GM12878 (cell line): ENCODE measurements at regions not wholly inside any gene's neighbourhood (a gene's known extent, or its start where the extent isn't known, plus 50 kb on each side); places are given as distances from the start of the nearest gene placed in this dataset.
"Not testable (repeated sequence)": the region's sequence is repeated elsewhere in the genome, so short reads cannot be mapped to it uniquely, and the experiment has no call there.

ENCODE experiments used
- ATAC-seq: fragments of 200-7000 bp; cut with Tn5 transposase; 3 replicates; pipeline ENCODE4 v1.9.1; 2020; ENCODE audit warnings: mild to moderate bottlenecking, moderate library complexity
- BruUV-seq: library from RNA; stranded (reverse); fragments of 400-500 nt; replicated peaks from 2 replicates; lab custom pipeline; 2021; lab: Mats Ljungman, UMichigan
- CTCF ChIA-PET: fragments of 300-600 bp; sonication (Branson Sonifier 250); formaldehyde crosslinking; extraction: SDS; loops from one replicate; lab custom pipeline; 2021; ENCODE audit warnings: inconsistent platforms; lab: Yijun Ruan, JAX
- POLR2A ChIA-PET: fragments of 350-600 bp; formaldehyde crosslinking; extraction: SDS; loops from one replicate; lab custom pipeline; 2021; ENCODE audit warnings: inconsistent platforms; lab: Charles Lee
- RAD21 ChIA-PET: fragments of 300-600 bp; sonication (Branson Sonifier 250); formaldehyde crosslinking; loops from one replicate; lab custom pipeline; 2023; ENCODE audit warnings: antibody characterized with exemption; ENCODE audit not compliant: unreplicated experiment; lab: Charles Lee
- SMC1A ChIA-PET: fragments of 300-600 bp; sonication (Branson Sonifier 250); formaldehyde crosslinking; loops from one replicate; lab custom pipeline; 2023; ENCODE audit not compliant: unreplicated experiment, uncharacterized antibody; lab: Charles Lee
- DNase-seq: peaks from one replicate; pipeline ENCODE4 v3.0.0-alpha.2; 2011; ENCODE audit warnings: low read depth, low spot score
- FAIRE-seq: peaks from 3 replicates; lab custom pipeline; 2011; peaks lifted over from hg19 to GRCh38; lab: Jason Lieb, UNC
- H2AFZ ChIP-seq: 2 replicates; pipeline ENCODE4 v1.6.0; 2011; ENCODE audit warnings: low read depth, low read length, control low read depth; ENCODE audit not compliant: control insufficient read depth
- H3K27ac ChIP-seq: 2 replicates; pipeline ENCODE4 v1.5.1; 2011; ENCODE audit warnings: control low read depth; ENCODE audit not compliant: control insufficient read depth, insufficient read depth
- H3K27me3 ChIP-seq, 2 experiments: replicated peaks in 1 of 2; 2 replicates each; pipeline versions ENCODE4 v1.6.0 to v1.6.1; 2011; ENCODE audit warnings: low read length in 1 of 2; ENCODE audit not compliant: control insufficient read depth in 2 of 2, insufficient read depth in 2 of 2
- H3K36me3 ChIP-seq, 2 experiments: 2 replicates each; pipeline ENCODE4 v1.5.1; 2011; ENCODE audit warnings: low read length in 1 of 2; ENCODE audit not compliant: control insufficient read depth in 2 of 2, insufficient read depth in 2 of 2
- H3K4me1 ChIP-seq: 2 replicates; pipeline ENCODE4 v1.6.1; 2011; ENCODE audit warnings: mild to moderate bottlenecking, low read length, moderate library complexity, mixed read lengths; ENCODE audit not compliant: control insufficient read depth, insufficient read depth
- H3K4me2 ChIP-seq: 2 replicates; pipeline ENCODE4 v1.6.0; 2011; ENCODE audit warnings: control low read depth; ENCODE audit not compliant: control insufficient read depth, insufficient read depth
- H3K4me3 ChIP-seq: fragments of 200-600 bp; sonication (generic); 2 replicates; pipeline ENCODE4 v1.5.1; 2016
- H3K79me2 ChIP-seq: 2 replicates; pipeline ENCODE4 v1.6.0; 2011; ENCODE audit warnings: low read length; ENCODE audit not compliant: control insufficient read depth, insufficient read depth
- H3K9ac ChIP-seq: 2 replicates; pipeline ENCODE4 v1.8.0; 2011; ENCODE audit warnings: low read length, control low read depth, mixed read lengths; ENCODE audit not compliant: control insufficient read depth, insufficient read depth
- H3K9me3 ChIP-seq: replicated peaks from 3 replicates; pipeline ENCODE4 v1.5.1; 2011; ENCODE audit warnings: mild to moderate bottlenecking, low read length; ENCODE audit not compliant: control insufficient read depth, insufficient read depth
- H4K20me1 ChIP-seq: 2 replicates; pipeline ENCODE4 v1.6.0; 2011; ENCODE audit not compliant: control insufficient read depth, insufficient read depth
- ATF3 ChIP-seq: IDR thresholded peaks from 2 replicates; pipeline ENCODE4 v1.6.1; 2011; ENCODE audit warnings: low read depth, mild to moderate bottlenecking, low read length, moderate library complexity, borderline replicate concordance; ENCODE audit errors: extremely low read depth
- BHLHE40 ChIP-seq, 2 experiments: fragments of 450-650 bp in 1 of 2; IDR thresholded peaks; 2 replicates each; pipeline ENCODE4 v1.6.1; 2011 to 2017; ENCODE audit warnings: low read depth in 2 of 2, borderline replicate concordance in 1 of 2, improper control_type of control experiment in 1 of 2, low read length in 1 of 2, mild to moderate bottlenecking in 1 of 2
- CBX3 ChIP-seq: fragments of 200-600 bp; sonication (generic); IDR thresholded peaks from 2 replicates; pipeline ENCODE4 v1.6.1; 2016; ENCODE audit warnings: low read depth, borderline replicate concordance
- ETV6 ChIP-seq, 2 experiments: fragments of 450-650 bp in 1 of 2; IDR thresholded peaks in 1 of 2; conservative IDR thresholded peaks in 1 of 2; 2 replicates each; pipeline ENCODE4 v1.6.1; 2014; ENCODE audit warnings: antibody characterized with exemption in 1 of 2, borderline replicate concordance in 1 of 2, low read depth in 1 of 2, mild to moderate bottlenecking in 1 of 2, moderate library complexity in 1 of 2
- MYB ChIP-seq: fragments of 150-350 bp; IDR thresholded peaks from 2 replicates; pipeline ENCODE4 v1.6.1; 2014; ENCODE audit warnings: mild to moderate bottlenecking, low read depth, low read length, borderline replicate concordance
- RUNX3 ChIP-seq: IDR thresholded peaks from 2 replicates; pipeline ENCODE4 v1.6.1; 2012; ENCODE audit warnings: low read length, inconsistent platforms
- WGBS: methylation state at CpG from one replicate; pipeline ENCODE4 v1.1.6; 2016; ENCODE audit warnings: low lambda C conversion rate; ENCODE audit not compliant: insufficient replicate concordance, insufficient coverage; ENCODE audit errors: missing lambda C conversion rate; 5-methylcytosine and 5-hydroxymethylcytosine counted together
- in situ Hi-C: fragments of 300-500 bp; cut with MboI; formaldehyde crosslinking; loops from 9 replicates; pipeline ENCODE4 v1.14.3; 2018; ENCODE audit warnings: mixed read lengths
- intact Hi-C: fragments of 100-400 bp; cut with micrococcal nuclease; formaldehyde crosslinking; loops from one replicate; pipeline ENCODE4 v1.14.2; 2022; ENCODE audit not compliant: unreplicated experiment

GRCh38 chr10:33853221-33853620 is 518.8 kb upstream of the NRP1 start:
- POLR2A ChIA-PET, H3K9me3 ChIP-seq, BruUV-seq, H3K9ac ChIP-seq, in situ Hi-C loops, H3K4me2 ChIP-seq, intact Hi-C loops, H3K27me3 ChIP-seq, H3K4me3 ChIP-seq, RAD21 ChIA-PET, H3K4me1 ChIP-seq, H3K36me3 ChIP-seq, ATAC-seq, H4K20me1 ChIP-seq, SMC1A ChIA-PET, H2AFZ ChIP-seq, CTCF ChIA-PET, DNase-seq, FAIRE-seq, H3K79me2 ChIP-seq, H3K27ac ChIP-seq: not testable (repeated sequence)
- WGBS = 31% methylated on average over 7 of the region's 7 CpGs

GRCh38 chr10:33843379-33843778 is 508.9 kb upstream of the NRP1 start:
- no peaks in the 10 kb centered on the region for H3K79me2 ChIP-seq
- SMC1A ChIA-PET = no interaction called here
- no peaks in the 10 kb centered on the region for H3K36me3 ChIP-seq
- intact Hi-C loops = no loop called here
- in situ Hi-C loops = no loop called here
- no peaks in the 10 kb centered on the region for H3K9me3 ChIP-seq
- H3K4me2 ChIP-seq = no peak overlapping the region
- H3K9ac ChIP-seq = no peak overlapping the region
- RAD21 ChIA-PET = no interaction called here
- H3K27me3 ChIP-seq = no peaks in the 10 kb centered on the region
- H3K27ac ChIP-seq = no peak overlapping the region
- FAIRE-seq (no peak), DNase-seq (no peak), ATAC-seq (no peak)
- H4K20me1 ChIP-seq = no peaks in the 10 kb centered on the region
- CTCF ChIA-PET = no interaction called here
- H3K4me3 ChIP-seq = no peak overlapping the region
- 11% methylated on average over 3 of the region's 3 CpGs for WGBS
- H3K4me1 ChIP-seq = no peaks in the 10 kb centered on the region
- no peak overlapping the region for H2AFZ ChIP-seq
- POLR2A ChIA-PET = no interaction called here
- no TSS peak for BruUV-seq
- TF ChIP-seq CBX3 (no peak), MYB (no peak), ATF3 (no peak), ETV6 (conservative IDR thresholded peaks at IDR 0.05 in 1 of 2, IDR thresholded peaks at IDR 0.05 in 1 of 2; ENCODE audit: borderline replicate concordance in 1 of 2, low read depth in 1 of 2) (no peak), RUNX3 (no peak), BHLHE40 (IDR thresholded peaks at IDR 0.05; ENCODE audit: borderline replicate concordance in 1 of 2, low read depth in 2 of 2, low read length in 1 of 2) (no peak)
- TF ChIP-seq, all 136 proteins: peak for 0
